AG09309 (cell line): ENCODE measurements at regions not wholly inside any gene's neighbourhood (a gene's known extent, or its start where the extent isn't known, plus 50 kb on each side); places are given as distances from the start of the nearest gene placed in this dataset.

Experiments used
- DNase-seq: peaks from one replicate; pipeline ENCODE4 v3.0.0-alpha.2; 2010; ENCODE audit warnings: low read depth
- H3K4me3 ChIP-seq: 2 replicates; pipeline ENCODE4 v1.5.1; 2011; ENCODE audit warnings: mild to moderate bottlenecking, low read depth, low read length, moderate library complexity; ENCODE audit not compliant: control insufficient read depth
- CTCF ChIP-seq: IDR thresholded peaks from 2 replicates; pipeline ENCODE4 v1.5.1; 2011; ENCODE audit warnings: mild to moderate bottlenecking, low read depth, low read length, inconsistent platforms; ENCODE audit not compliant: insufficient read depth, control insufficient read depth; ENCODE audit errors: missing control alignments

- no peak for DNase-seq
- no peak for TF ChIP-seq CTCF
- no peak overlapping the region for H3K4me3 ChIP-seq
Observed at GRCh38 chr4:35105486-35105885, 1138.8 kb downstream of the ARAP2 start.

GRCh38 chr4:35106091-35106734, 1138.1 kb downstream of the ARAP2 start:
- DNase-seq: no peak
- no peak overlapping the region for H3K4me3 ChIP-seq
- TF ChIP-seq CTCF: no peak

- TF ChIP-seq CTCF: no peak
- DNase-seq: no peak
- no peak overlapping the region for H3K4me3 ChIP-seq
Observed at GRCh38 chr4:35124106-35124505, 1120.2 kb downstream of the ARAP2 start.

GRCh38 chr4:35125995-35126712, 1118.2 kb downstream of the ARAP2 start:
- TF ChIP-seq CTCF: no peak
- DNase-seq: no peak
- no peak overlapping the region for H3K4me3 ChIP-seq

GRCh38 chr4:35138449-35138848, 1105.9 kb downstream of the ARAP2 start:
- TF ChIP-seq CTCF: no peak
- H3K4me3 ChIP-seq: no peak overlapping the region
- DNase-seq: no peak

GRCh38 chr4:35147761-35148160, 1096.6 kb downstream of the ARAP2 start:
- no peak overlapping the region for H3K4me3 ChIP-seq
- DNase-seq: no peak
- TF ChIP-seq CTCF: no peak
